OCI-LY7 (cell line): ENCODE measurements at regions not wholly inside any gene's neighbourhood (a gene's known extent, or its start where the extent isn't known, plus 50 kb on each side); places are given as distances from the start of the nearest gene placed in this dataset.

ENCODE experiments used
- BruUV-seq: library from RNA; stranded (reverse); fragments of 400-500 nt; replicated peaks from 2 replicates; lab custom pipeline; 2021; lab: Mats Ljungman, UMichigan
- CTCF ChIA-PET: fragments of 300-600 bp; sonication (Branson Sonifier 250); formaldehyde crosslinking; loops from one replicate; lab custom pipeline; 2022; ENCODE audit warnings: antibody characterized with exemption; ENCODE audit not compliant: unreplicated experiment; lab: Charles Lee
- POLR2A ChIA-PET: fragments of 300-600 bp; sonication (Branson Sonifier 250); formaldehyde crosslinking; loops from one replicate; lab custom pipeline; 2022; ENCODE audit warnings: antibody characterized with exemption; lab: Charles Lee
- DNase-seq: peaks from one replicate; pipeline ENCODE4 v3.0.0-alpha.2; 2015; ENCODE audit warnings: low spot score
- H2AFZ ChIP-seq: fragments of 200-600 bp; sonication (generic), shearing (Covaris generic); 2 replicates; pipeline ENCODE4 v1.6.1; 2014; ENCODE audit warnings: mild to moderate bottlenecking, antibody characterized with exemption, low read length, moderate library complexity
- H3K27ac ChIP-seq: fragments of 200-600 bp; sonication (generic); 2 replicates; pipeline ENCODE4 v1.5.1; 2014; ENCODE audit warnings: mixed run types, low read depth, mild to moderate bottlenecking, moderate library complexity, low read length, inconsistent platforms; ENCODE audit not compliant: poor library complexity, severe bottlenecking
- H3K36me3 ChIP-seq: fragments of 200-600 bp; sonication (generic); 2 replicates; pipeline ENCODE4 v1.6.1; 2014; ENCODE audit warnings: mild to moderate bottlenecking, antibody characterized with exemption, low read length, moderate library complexity, mixed read lengths; ENCODE audit not compliant: insufficient read depth
- H3K4me1 ChIP-seq: fragments of 200-600 bp; sonication (generic); 2 replicates; pipeline ENCODE4 v1.5.1; 2014; ENCODE audit warnings: mild to moderate bottlenecking, low read length; ENCODE audit not compliant: insufficient read depth, poor library complexity, severe bottlenecking
- H3K4me2 ChIP-seq: fragments of 200-600 bp; sonication (generic); 2 replicates; pipeline ENCODE4 v1.6.1; 2014; ENCODE audit warnings: mild to moderate bottlenecking, low read length
- H3K4me3 ChIP-seq: fragments of 200-600 bp; sonication (generic); 2 replicates; pipeline ENCODE4 v1.5.1; 2014; ENCODE audit warnings: mild to moderate bottlenecking, low read depth, low read length; ENCODE audit not compliant: poor library complexity, severe bottlenecking
- H3K79me2 ChIP-seq: fragments of 200-600 bp; sonication (generic); 2 replicates; pipeline ENCODE4 v1.6.1; 2016; ENCODE audit warnings: low read depth, mild to moderate bottlenecking, low read length, moderate library complexity, mixed read lengths; ENCODE audit not compliant: insufficient read depth
- H3K9me2 ChIP-seq: fragments of 200-600 bp; sonication (generic); 2 replicates; pipeline ENCODE4 v1.6.1; 2016; ENCODE audit warnings: mild to moderate bottlenecking, low read length, mixed read lengths; ENCODE audit not compliant: insufficient read depth
- H3K9me3 ChIP-seq: fragments of 200-600 bp; sonication (generic); 2 replicates; pipeline ENCODE4 v1.6.1; 2014; ENCODE audit warnings: mild to moderate bottlenecking, mixed run types, low read length, mixed read lengths
- H4K20me1 ChIP-seq: fragments of 200-600 bp; sonication (generic); 2 replicates; pipeline ENCODE4 v1.6.1; 2014; ENCODE audit warnings: mild to moderate bottlenecking, antibody characterized with exemption, low read length, moderate library complexity, mixed read lengths; ENCODE audit not compliant: insufficient read depth
- CTCF ChIP-seq: fragments of 200-600 bp; sonication (generic); conservative IDR thresholded peaks from 2 replicates; pipeline ENCODE4 v1.5.1; 2014; ENCODE audit warnings: mild to moderate bottlenecking, antibody characterized with exemption, low read length, moderate library complexity, mixed read lengths
- EZH2phosphoT487 ChIP-seq: fragments of 200-600 bp; sonication (generic); IDR thresholded peaks from 2 replicates; pipeline ENCODE4 v1.6.1; 2018; ENCODE audit warnings: low read depth, borderline replicate concordance, mild to moderate bottlenecking, mixed run types, antibody characterized with exemption, low read length, moderate library complexity, mixed read lengths
- intact Hi-C: fragments of 100-400 bp; cut with micrococcal nuclease; formaldehyde crosslinking; loops from one replicate; pipeline ENCODE4 v1.10.0; 2022; ENCODE audit not compliant: unreplicated experiment

- TF ChIP-seq EZH2phosphoT487 (no peak), CTCF (no peak)
- BruUV-seq: no TSS peak
- intact Hi-C loops: no loop called here
- Histone ChIP-seq H3K9me2 (no peaks in the 10 kb centered on the region), H2AFZ (no peak overlapping the region), H3K4me1 (no peaks in the 10 kb centered on the region), H3K9me3 (no peaks in the 10 kb centered on the region), H3K27ac (no peak overlapping the region), H3K36me3 (no peaks in the 10 kb centered on the region), H3K4me3 (no peak overlapping the region), H3K79me2 (no peaks in the 10 kb centered on the region), H3K4me2 (no peak overlapping the region), H4K20me1 (no peaks in the 10 kb centered on the region)
- DNase-seq: no peak
- POLR2A ChIA-PET: interaction anchor here (0.7 to 1.3 kb wide), 2 partner anchors 12 to 305 kb away, joined by 3 to 4 read pairs; no protein-coding TSS in a partner anchor
- CTCF ChIA-PET: no interaction called here
These were observed 171.8 kb upstream of the ATP5MC3 start for GRCh38 chr2:175353275-175353674.

GRCh38 chr2:175351512-175351911 lies 170.0 kb upstream of the ATP5MC3 start:
- POLR2A ChIA-PET: no interaction called here

More at GRCh38 chr2:175351512-175351911, 170.0 kb upstream of the ATP5MC3 start:
- no TSS peak for BruUV-seq
- Histone ChIP-seq H3K79me2 (no peaks in the 10 kb centered on the region), H3K27ac (no peak overlapping the region), H3K9me2 (no peaks in the 10 kb centered on the region), H3K9me3 (no peaks in the 10 kb centered on the region), H3K4me3 (no peak overlapping the region), H3K4me2 (no peak overlapping the region), H3K4me1 (no peaks in the 10 kb centered on the region), H4K20me1 (no peaks in the 10 kb centered on the region), H3K36me3 (no peaks in the 10 kb centered on the region), H2AFZ (no peak overlapping the region)
- intact Hi-C loops: no loop called here
- no peak for DNase-seq
- no peak for TF ChIP-seq CTCF
- no peak for TF ChIP-seq EZH2phosphoT487
- CTCF ChIA-PET: no interaction called here
